ENCODE measurements at regions not wholly inside any gene's neighbourhood (a gene's known extent, or its start where the extent isn't known, plus 50 kb on each side); places are given as distances from the start of the nearest gene placed in this dataset.

DNA sequence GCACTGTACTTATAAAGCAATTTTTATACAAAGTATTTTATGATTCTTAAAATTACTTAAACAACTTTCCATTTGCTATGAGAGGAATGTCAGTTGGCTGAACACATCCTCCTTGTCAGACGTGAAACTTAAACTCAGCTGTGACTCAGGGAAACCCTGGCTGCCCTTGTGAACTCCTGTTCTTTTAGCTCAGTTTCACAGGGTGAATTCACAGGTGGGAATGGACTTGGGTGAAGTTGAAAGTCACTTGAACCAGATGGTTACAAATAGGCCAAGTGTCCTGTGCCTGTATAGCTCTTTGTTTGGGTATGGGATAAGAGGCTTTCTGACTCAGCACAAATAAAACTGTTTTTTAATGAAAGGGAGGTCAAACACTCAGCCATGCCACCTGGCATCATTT, 67.4 kb upstream of the FAM47B start:
- peak; percentile 64 for DNase-seq

DNA sequence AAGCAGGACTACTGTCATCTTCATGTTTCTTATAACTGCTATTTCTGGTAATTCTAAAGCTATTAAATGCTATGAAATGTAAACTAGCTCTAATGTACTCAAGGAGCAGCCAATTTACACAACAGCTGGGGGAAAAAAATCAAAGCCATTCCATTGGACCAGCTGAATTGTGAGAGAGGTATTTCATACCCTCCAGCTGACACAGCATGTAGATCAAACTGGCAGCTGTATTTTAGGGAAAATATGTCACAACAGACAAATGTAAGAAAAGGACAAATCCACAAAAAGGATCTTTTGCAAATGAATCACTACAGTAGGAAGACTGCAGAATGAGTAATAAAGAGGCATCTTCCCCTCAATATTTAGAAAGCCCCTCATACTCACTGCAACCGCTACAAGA, 65.2 kb upstream of the FAM47B start:
- peak; percentile 70 for DNase-seq

DNA sequence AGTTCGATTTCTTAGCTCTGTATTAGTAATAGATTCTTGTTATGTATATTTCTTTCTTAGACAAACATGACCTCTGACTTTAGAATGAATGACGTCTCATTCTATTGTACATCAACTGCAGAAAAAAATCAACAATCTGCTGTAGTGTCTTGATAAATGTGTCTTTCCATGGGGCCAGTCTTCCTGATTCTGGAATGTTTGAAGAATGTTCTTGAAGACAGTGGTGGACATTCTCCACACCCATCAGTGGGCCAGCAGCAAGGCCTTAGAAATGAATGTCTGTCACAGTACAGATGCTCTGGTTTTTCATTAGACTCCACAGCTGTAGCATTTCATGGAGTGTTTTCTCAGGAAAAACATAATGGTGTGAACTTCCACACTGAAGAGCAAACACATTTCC, 63.2 kb upstream of the FAM47B start:
- peak; percentile 61 for DNase-seq

DNA sequence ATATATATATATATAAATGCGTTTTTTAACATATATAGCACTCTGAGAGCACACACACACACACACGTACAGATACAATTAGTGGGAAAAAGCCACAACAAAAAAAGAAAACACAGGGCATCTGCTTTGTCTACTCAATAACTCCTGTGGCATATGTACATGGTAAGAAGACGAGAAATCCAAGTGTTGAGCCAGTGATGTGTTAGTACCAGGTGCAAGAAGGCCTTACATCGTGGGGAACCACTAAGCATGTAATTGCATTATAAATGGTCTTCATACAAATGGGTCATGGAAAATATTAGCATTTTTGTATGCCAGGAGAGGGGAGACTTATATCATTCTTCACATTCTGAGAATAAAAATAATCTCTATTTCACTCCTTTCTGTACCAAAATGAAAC, 62.7 kb upstream of the FAM47B start:
- no peak for DNase-seq

DNA sequence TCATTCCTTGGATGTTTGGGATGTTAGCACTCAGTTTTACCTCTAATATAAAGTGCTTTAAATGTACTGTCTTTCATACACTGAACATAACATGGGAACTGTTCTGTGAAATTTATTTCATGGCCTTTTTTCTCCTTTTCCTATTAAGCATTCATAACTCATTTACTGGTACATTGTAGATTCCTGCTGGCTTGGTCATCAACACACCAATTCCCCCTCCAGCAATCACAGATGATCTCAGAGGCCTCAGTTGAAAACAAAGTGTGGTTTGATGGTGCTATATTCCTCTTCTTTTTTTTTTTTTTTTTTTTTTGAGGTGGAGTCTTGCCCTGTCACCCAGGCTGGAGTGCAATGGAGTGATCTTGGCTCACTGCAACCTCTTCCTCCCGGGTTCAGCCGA, 61.9 kb upstream of the FAM47B start:
- peak; percentile 84 for DNase-seq

DNA sequence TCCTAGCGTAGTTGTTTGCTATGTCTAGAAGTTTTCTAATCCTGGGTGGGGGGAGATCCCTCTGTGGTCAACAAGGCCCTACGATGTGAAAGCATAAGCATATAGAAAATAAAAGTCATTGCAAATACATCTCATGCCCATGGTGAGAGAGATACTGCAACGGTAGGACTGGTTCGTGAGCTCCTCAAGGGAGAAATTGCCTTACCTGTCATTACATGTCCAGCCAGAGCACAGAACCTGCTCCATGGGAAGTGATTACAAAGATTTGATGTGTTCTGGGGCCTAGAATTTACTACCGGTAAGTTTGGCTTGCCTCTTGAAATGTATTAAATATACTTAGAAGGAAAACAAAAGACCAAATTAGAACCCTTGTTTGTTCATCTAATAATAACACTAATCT, 60.9 kb upstream of the FAM47B start:
- DNase-seq: no peak

DNA sequence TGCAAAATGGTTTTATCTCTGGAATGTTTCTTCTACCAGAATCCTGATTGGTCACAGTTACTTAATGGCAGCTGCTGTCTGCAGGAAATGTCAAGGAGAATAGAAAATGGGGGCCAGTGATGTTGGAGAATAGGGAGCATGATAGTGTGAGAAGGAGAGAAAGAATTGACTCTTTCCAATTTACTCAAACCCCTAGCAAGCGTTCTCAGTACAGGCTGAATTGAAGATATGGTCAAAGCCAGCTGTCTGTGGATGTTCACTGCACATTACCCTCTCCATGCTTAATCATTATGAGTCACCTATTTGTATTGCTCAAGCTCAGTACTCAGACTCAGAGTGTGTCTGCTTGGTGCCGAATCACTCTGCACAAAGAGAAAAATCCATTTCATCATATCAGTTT, 57.8 kb upstream of the FAM47B start:
- DNase-seq: peak; percentile 79

DNA sequence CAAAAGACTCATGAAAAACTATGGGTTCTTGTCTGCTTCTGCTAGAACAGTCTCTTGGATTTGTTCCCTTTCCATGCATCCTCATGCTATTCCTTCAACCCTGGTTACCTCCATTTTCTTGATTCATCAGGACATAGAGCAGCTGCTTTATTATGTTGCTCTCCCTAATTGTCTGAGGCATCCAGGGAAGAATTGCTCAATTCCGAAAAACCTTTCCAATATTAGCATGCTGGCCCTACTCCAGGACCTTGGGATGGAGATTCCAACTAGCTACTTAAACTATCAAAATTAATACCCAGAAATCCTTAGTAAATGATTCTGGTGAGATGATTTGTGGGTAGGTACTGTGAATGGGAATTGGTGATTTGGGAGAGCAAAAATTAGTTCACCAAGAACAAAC, 56.6 kb upstream of the FAM47B start:
- DNase-seq: no peak

DNA sequence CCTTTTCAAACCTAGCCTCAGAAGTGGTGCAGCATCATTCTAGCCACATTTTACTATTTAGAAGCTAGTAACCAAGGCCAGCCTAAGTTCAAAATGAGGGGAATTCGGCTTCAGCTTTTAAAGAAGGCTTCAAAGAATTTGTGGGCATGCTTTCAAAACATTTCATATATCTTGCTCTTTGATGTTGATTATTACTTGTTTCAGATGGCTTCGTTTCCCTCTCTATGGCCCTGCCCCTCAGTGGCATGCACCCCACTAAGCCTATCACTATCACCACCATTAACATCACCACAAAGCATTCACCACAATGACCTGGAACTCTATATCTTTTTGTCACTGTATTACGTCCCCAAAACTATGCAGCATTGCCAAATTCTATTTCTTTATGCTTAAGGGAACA, 51.2 kb upstream of the FAM47B start:
- DNase-seq: no peak

Data from fibroblast of skin of back (primary cell).